ENCODE measurements at regions not wholly inside any gene's neighbourhood (a gene's known extent, or its start where the extent isn't known, plus 50 kb on each side); places are given as distances from the start of the nearest gene placed in this dataset.
A peak's percentile ranks its signal among the peaks of the same experiment; 100 is the strongest.

- 78 to 87% methylated on average over 11 of the region's 11 CpGs for WGBS, 2 donors
- Histone ChIP-seq H3K9ac (ENCODE audit: insufficient read depth in 1 of 2, low read length in 2 of 2) (no peak overlapping the region), H3K36me3 (ENCODE audit: control insufficient read depth in 4 of 4, insufficient read depth in 4 of 4, low read length in 4 of 4) (no peaks in the 10 kb centered on the region), H3K9me3 (ENCODE audit: control insufficient read depth in 4 of 4, insufficient read depth in 3 of 4, low read length in 3 of 4) (no peaks in the 10 kb centered on the region), H3K27ac (ENCODE audit: low read depth in 1 of 2, low read length in 1 of 2) (no peak overlapping the region), H3K4me3 (no peak overlapping the region), H3K4me1 (ENCODE audit: control insufficient read depth in 5 of 5, insufficient read depth in 5 of 5, low read length in 5 of 5) (peaks cover 0 to 27% (median 4%) of the 10 kb centered on the region in 5 donors), H3K27me3 (ENCODE audit: control insufficient read depth in 3 of 3, insufficient read depth in 3 of 3, low read length in 2 of 3) (no peaks in the 10 kb centered on the region)
- TF ChIP-seq, protein P1, sequence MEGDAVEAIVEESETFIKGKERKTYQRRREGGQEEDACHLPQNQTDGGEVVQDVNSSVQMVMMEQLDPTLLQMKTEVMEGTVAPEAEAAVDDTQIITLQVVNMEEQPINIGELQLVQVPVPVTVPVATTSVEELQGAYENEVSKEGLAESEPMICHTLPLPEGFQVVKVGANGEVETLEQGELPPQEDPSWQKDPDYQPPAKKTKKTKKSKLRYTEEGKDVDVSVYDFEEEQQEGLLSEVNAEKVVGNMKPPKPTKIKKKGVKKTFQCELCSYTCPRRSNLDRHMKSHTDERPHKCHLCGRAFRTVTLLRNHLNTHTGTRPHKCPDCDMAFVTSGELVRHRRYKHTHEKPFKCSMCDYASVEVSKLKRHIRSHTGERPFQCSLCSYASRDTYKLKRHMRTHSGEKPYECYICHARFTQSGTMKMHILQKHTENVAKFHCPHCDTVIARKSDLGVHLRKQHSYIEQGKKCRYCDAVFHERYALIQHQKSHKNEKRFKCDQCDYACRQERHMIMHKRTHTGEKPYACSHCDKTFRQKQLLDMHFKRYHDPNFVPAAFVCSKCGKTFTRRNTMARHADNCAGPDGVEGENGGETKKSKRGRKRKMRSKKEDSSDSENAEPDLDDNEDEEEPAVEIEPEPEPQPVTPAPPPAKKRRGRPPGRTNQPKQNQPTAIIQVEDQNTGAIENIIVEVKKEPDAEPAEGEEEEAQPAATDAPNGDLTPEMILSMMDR (IDR thresholded peaks at IDR 0.05; ENCODE audit: control extremely low read depth, extremely low read depth), result no peak
- no peak for ATAC-seq (ENCODE audit: insufficient read depth, low FRiP score)
- DNase-seq, result no peak
These were observed 62.9 kb upstream of the SYT6 start for GRCh38 chr1:114216431-114217173.

DNA sequence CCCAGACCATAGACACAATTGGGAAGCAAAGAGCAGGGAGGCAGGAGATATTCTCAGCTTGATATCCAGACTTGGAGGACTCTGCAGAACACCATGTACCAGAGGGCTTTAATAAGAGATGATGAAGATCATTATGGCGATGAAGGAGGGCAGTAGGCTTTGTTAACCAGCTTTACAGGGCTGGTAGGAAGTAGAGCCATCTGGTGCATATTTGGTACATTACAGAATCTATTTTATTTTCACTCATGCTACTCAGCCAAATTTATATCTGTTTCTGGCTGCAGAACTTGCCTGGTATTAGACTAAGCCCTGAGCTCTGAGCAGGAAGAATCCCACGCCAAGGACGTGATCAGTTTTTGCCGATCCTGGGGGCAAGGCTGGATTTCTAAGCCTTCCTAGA, 61.8 kb upstream of the SYT6 start:
- TF ChIP-seq, protein P1 (IDR thresholded peaks at IDR 0.05; ENCODE audit: control extremely low read depth, extremely low read depth), result no peak
- Histone ChIP-seq H3K27ac (ENCODE audit: low read depth in 1 of 2, low read length in 1 of 2) (no peak overlapping the region), H3K36me3 (ENCODE audit: control insufficient read depth in 4 of 4, insufficient read depth in 4 of 4, low read length in 4 of 4) (no peaks in the 10 kb centered on the region), H3K9me3 (ENCODE audit: control insufficient read depth in 4 of 4, insufficient read depth in 3 of 4, low read length in 3 of 4) (no peaks in the 10 kb centered on the region), H3K27me3 (ENCODE audit: control insufficient read depth in 3 of 3, insufficient read depth in 3 of 3, low read length in 2 of 3) (no peaks in the 10 kb centered on the region), H3K4me1 (ENCODE audit: control insufficient read depth in 5 of 5, insufficient read depth in 5 of 5, low read length in 5 of 5) (peaks cover 0 to 22% (median 4%) of the 10 kb centered on the region in 5 donors), H3K9ac (ENCODE audit: insufficient read depth in 1 of 2, low read length in 2 of 2) (no peak overlapping the region), H3K4me3 (no peak overlapping the region)
- ATAC-seq (ENCODE audit: insufficient read depth, low FRiP score), result no peak
- WGBS, 2 donors, result 82 to 85% methylated on average over 4 of the region's 4 CpGs
- peak in 2 of 3 donors; percentile 34 to 50 for DNase-seq

- H3K4me1 ChIP-seq (ENCODE audit: control insufficient read depth in 5 of 5, insufficient read depth in 5 of 5, low read length in 5 of 5), result peaks cover 0 to 12% (median 3%) of the 10 kb centered on the region in 5 donors
- ATAC-seq (ENCODE audit: insufficient read depth, low FRiP score), result no peak
- 67 to 91% methylated on average over 1 of the region's 1 CpG for WGBS, 2 donors
These were observed 60.3 kb upstream of the SYT6 start for GRCh38 chr1:114214016-114214415.

More at GRCh38 chr1:114214016-114214415, 60.3 kb upstream of the SYT6 start:
- no peaks in the 10 kb centered on the region for H3K36me3 ChIP-seq (ENCODE audit: control insufficient read depth in 4 of 4, insufficient read depth in 4 of 4, low read length in 4 of 4)
- no peak for DNase-seq
- no peak overlapping the region for H3K9ac ChIP-seq (ENCODE audit: insufficient read depth in 1 of 2, low read length in 2 of 2)
- H3K27ac ChIP-seq (ENCODE audit: low read depth in 1 of 2, low read length in 1 of 2), result no peak overlapping the region
- no peak overlapping the region for H3K4me3 ChIP-seq
- H3K27me3 ChIP-seq (ENCODE audit: control insufficient read depth in 3 of 3, insufficient read depth in 3 of 3, low read length in 2 of 3), result no peaks in the 10 kb centered on the region
- TF ChIP-seq, protein P1 (IDR thresholded peaks at IDR 0.05; ENCODE audit: control extremely low read depth, extremely low read depth), result no peak
- H3K9me3 ChIP-seq (ENCODE audit: control insufficient read depth in 4 of 4, insufficient read depth in 3 of 4, low read length in 3 of 4), result no peaks in the 10 kb centered on the region
